Astrocyte of the spinal cord (primary cell): ENCODE measurements at regions not wholly inside any gene's neighbourhood (a gene's known extent, or its start where the extent isn't known, plus 50 kb on each side); places are given as distances from the start of the nearest gene placed in this dataset.

ENCODE experiments used
- DNase-seq: peaks from one replicate; pipeline ENCODE4 v3.0.0; 2011; ENCODE audit warnings: low read depth, low spot score
- H3K4me3 ChIP-seq: 2 replicates; pipeline ENCODE4 v1.5.1; 2011; ENCODE audit warnings: low read depth, mild to moderate bottlenecking, low read length, moderate library complexity
- CTCF ChIP-seq: IDR thresholded peaks from 2 replicates; pipeline ENCODE4 v1.5.1; 2012; ENCODE audit warnings: low read depth, mild to moderate bottlenecking, low read length, inconsistent platforms
- in situ Hi-C: cut with HindIII; loops from 2 replicates; pipeline ENCODE4 v1.10.0; 2017; ENCODE audit warnings: low sequenced_read_pairs

- no peak for TF ChIP-seq CTCF
- DNase-seq = no peak
- in situ Hi-C loops = no loop called here
- no peak overlapping the region for H3K4me3 ChIP-seq
Measured at GRCh38 chrX:149205081-149205480, 300.0 kb downstream of the IDS start.

- no peak for TF ChIP-seq CTCF
- in situ Hi-C loops = no loop called here
- H3K4me3 ChIP-seq = no peak overlapping the region
- DNase-seq = no peak
Measured at GRCh38 chrX:149199734-149200133, 305.4 kb downstream of the IDS start.

- H3K4me3 ChIP-seq = no peak overlapping the region
- in situ Hi-C loops = no loop called here
- no peak for DNase-seq
- TF ChIP-seq CTCF = no peak
Measured at GRCh38 chrX:149198980-149199732, 305.9 kb downstream of the IDS start.

- TF ChIP-seq CTCF = no peak
- in situ Hi-C loops = no loop called here
- no peak for DNase-seq
- H3K4me3 ChIP-seq = no peak overlapping the region
Measured at GRCh38 chrX:149185087-149185486, 320.0 kb downstream of the IDS start.

GRCh38 chrX:149161435-149162088 lies 343.5 kb downstream of the IDS start:
- no peak for DNase-seq
- in situ Hi-C loops = no loop called here
- no peak for TF ChIP-seq CTCF
- no peak overlapping the region for H3K4me3 ChIP-seq

- DNase-seq = no peak
- H3K4me3 ChIP-seq = no peak overlapping the region
- no peak for TF ChIP-seq CTCF
- in situ Hi-C loops = no loop called here
Measured at GRCh38 chrX:149157976-149158375, 347.1 kb downstream of the IDS start.
